Smooth muscle cell (in vitro differentiated cells): ENCODE measurements at regions not wholly inside any gene's neighbourhood (a gene's known extent, or its start where the extent isn't known, plus 50 kb on each side); places are given as distances from the start of the nearest gene placed in this dataset.

ENCODE experiments used
- DNase-seq: peaks from one replicate; lab custom pipeline; 2025; ENCODE audit not compliant: unreplicated experiment; lab: John Stamatoyannopoulos, UW
- H2AFZ ChIP-seq: fragments of 200-600 bp; sonication (generic); 2 replicates; pipeline ENCODE4 v1.6.0; 2016; ENCODE audit warnings: antibody characterized with exemption, low read depth, mild to moderate bottlenecking
- H3F3A ChIP-seq: fragments of 200-600 bp; sonication (generic); 2 replicates; pipeline ENCODE4 v1.6.0; 2017; ENCODE audit warnings: antibody characterized with exemption, low read depth
- H3K27ac ChIP-seq: fragments of 200-600 bp; sonication (generic); 2 replicates; pipeline ENCODE4 v1.5.1; 2016; ENCODE audit warnings: low read depth, mild to moderate bottlenecking
- H3K27me3 ChIP-seq: fragments of 200-600 bp; sonication (generic); 2 replicates; pipeline ENCODE4 v1.6.1; 2016; ENCODE audit warnings: low read depth, mild to moderate bottlenecking
- H3K36me3 ChIP-seq: fragments of 200-600 bp; sonication (generic); 2 replicates; pipeline ENCODE4 v1.5.1; 2016; ENCODE audit warnings: low read depth
- H3K4me1 ChIP-seq: fragments of 200-600 bp; sonication (generic); 2 replicates; pipeline ENCODE4 v1.5.1; 2016; ENCODE audit warnings: low read depth
- H3K4me2 ChIP-seq: fragments of 200-600 bp; sonication (generic); 2 replicates; pipeline ENCODE4 v1.6.0; 2016; ENCODE audit warnings: mild to moderate bottlenecking
- H3K4me3 ChIP-seq: fragments of 200-600 bp; sonication (generic); 2 replicates; pipeline ENCODE4 v1.5.1; 2016; ENCODE audit warnings: mild to moderate bottlenecking
- H3K79me2 ChIP-seq: fragments of 200-600 bp; sonication (generic); 2 replicates; pipeline ENCODE4 v1.6.0; 2016; ENCODE audit warnings: low read depth, mild to moderate bottlenecking
- H3K9ac ChIP-seq: fragments of 200-600 bp; sonication (generic); 2 replicates; pipeline ENCODE4 v1.6.0; 2016; ENCODE audit warnings: low read depth
- H3K9me3 ChIP-seq: fragments of 200-600 bp; sonication (generic); replicated peaks from 2 replicates; pipeline ENCODE4 v1.5.1; 2016; ENCODE audit warnings: low read depth
- H4K20me1 ChIP-seq: fragments of 200-600 bp; sonication (generic); 2 replicates; pipeline ENCODE4 v1.6.0; 2016; ENCODE audit warnings: low read depth
- CTCF ChIP-seq: fragments of 200-600 bp; sonication (generic); IDR thresholded peaks from 2 replicates; pipeline ENCODE4 v1.5.1; 2017; ENCODE audit warnings: borderline replicate concordance, mild to moderate bottlenecking, antibody characterized with exemption; ENCODE audit not compliant: insufficient read depth, poor library complexity, severe bottlenecking
- WGBS: methylation state at CpG from one replicate; pipeline ENCODE4 v1.1.7; 2016; ENCODE audit warnings: low lambda C conversion rate; 5-methylcytosine and 5-hydroxymethylcytosine counted together

GRCh38 chr10:91049296-91049987 lies 128.6 kb upstream of the ANKRD1 start:
- no peak for DNase-seq
- H3K4me2 ChIP-seq, result no peak overlapping the region
- WGBS, result 67% methylated on average over 2 of the region's 2 CpGs
- H3F3A ChIP-seq, result no peaks in the 10 kb centered on the region
- H3K9ac ChIP-seq, result no peak overlapping the region
- H3K4me1 ChIP-seq, result peaks cover 13% of the 10 kb centered on the region
- H3K79me2 ChIP-seq, result no peaks in the 10 kb centered on the region
- peak overlapping the region; percentile 20 for H2AFZ ChIP-seq
- no peak for TF ChIP-seq CTCF
- H3K4me3 ChIP-seq, result no peak overlapping the region
- no peaks in the 10 kb centered on the region for H3K27me3 ChIP-seq
- no peaks in the 10 kb centered on the region for H4K20me1 ChIP-seq
- H3K9me3 ChIP-seq, result no peaks in the 10 kb centered on the region
- no peak overlapping the region for H3K27ac ChIP-seq
- H3K36me3 ChIP-seq, result no peaks in the 10 kb centered on the region

DNA sequence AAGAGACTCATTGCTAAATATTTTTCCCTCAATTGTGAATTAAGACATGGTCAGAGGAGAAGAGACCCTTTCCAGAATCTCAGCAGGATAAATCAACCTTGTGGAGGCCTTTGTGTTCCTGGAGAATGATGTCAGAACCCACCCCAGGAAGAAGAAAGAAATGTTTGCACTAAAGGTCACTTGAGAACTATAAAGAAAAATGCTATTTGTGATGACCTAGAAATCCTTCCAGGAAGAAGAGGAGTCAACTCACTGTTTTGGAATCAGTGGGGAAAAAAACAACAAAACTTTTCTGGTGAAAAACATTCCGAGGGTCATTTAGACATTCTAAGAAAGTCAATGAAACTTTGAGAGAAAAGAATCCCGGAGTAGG lies 129.1 kb upstream of the ANKRD1 start:
- 71% methylated on average over 2 of the region's 2 CpGs for WGBS
- Histone ChIP-seq H3K27ac (no peak overlapping the region), H3K9ac (no peak overlapping the region), H3K9me3 (no peaks in the 10 kb centered on the region), H3K4me2 (no peak overlapping the region), H3K79me2 (no peaks in the 10 kb centered on the region), H3K4me3 (no peak overlapping the region), H3K27me3 (no peaks in the 10 kb centered on the region), H2AFZ (peak overlapping the region; percentile 20), H3K36me3 (no peaks in the 10 kb centered on the region), H3K4me1 (peaks cover 19% of the 10 kb centered on the region), H4K20me1 (no peaks in the 10 kb centered on the region), H3F3A (no peaks in the 10 kb centered on the region)
- no peak for DNase-seq
- no peak for TF ChIP-seq CTCF

GRCh38 chr10:91050371-91051034 lies 129.6 kb upstream of the ANKRD1 start:
- no peak for TF ChIP-seq CTCF
- no peak overlapping the region for H3K9ac ChIP-seq
- no peaks in the 10 kb centered on the region for H3K79me2 ChIP-seq
- H3K4me3 ChIP-seq, result no peak overlapping the region
- H3K4me1 ChIP-seq, result peaks cover 19% of the 10 kb centered on the region
- no peak overlapping the region for H3K27ac ChIP-seq
- H3K36me3 ChIP-seq, result no peaks in the 10 kb centered on the region
- no peak overlapping the region for H3K4me2 ChIP-seq
- no peak for DNase-seq
- peak overlapping the region; percentile 20 for H2AFZ ChIP-seq
- no peaks in the 10 kb centered on the region for H3K27me3 ChIP-seq
- H3F3A ChIP-seq, result no peaks in the 10 kb centered on the region
- H3K9me3 ChIP-seq, result no peaks in the 10 kb centered on the region
- WGBS, result 34% methylated on average over 6 of the region's 6 CpGs
- no peaks in the 10 kb centered on the region for H4K20me1 ChIP-seq

DNA sequence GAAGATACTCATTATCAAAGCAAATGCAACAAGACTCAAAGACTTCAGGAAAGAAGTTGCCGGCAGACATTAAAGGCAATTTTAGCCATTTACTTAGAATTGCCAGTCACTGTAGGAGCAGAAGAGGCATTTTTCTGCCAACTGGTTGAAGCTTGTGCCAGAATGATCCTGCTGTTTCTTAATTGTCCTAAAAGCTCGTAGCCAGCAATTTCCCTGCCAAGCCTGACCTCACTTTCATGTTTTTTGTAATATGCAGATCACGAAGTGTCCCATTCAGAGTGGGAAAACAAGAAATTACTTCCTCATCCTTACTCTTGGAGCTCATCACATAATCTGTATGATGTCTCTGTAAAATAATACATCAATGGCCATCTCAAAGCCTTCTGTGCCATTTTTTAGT lies 130.9 kb upstream of the ANKRD1 start:
- H3F3A ChIP-seq, result no peaks in the 10 kb centered on the region
- 75% methylated on average over 3 of the region's 3 CpGs for WGBS
- no peak overlapping the region for H3K27ac ChIP-seq
- H3K79me2 ChIP-seq, result no peaks in the 10 kb centered on the region
- no peak for TF ChIP-seq CTCF
- H3K4me2 ChIP-seq, result no peak overlapping the region
- H3K9me3 ChIP-seq, result no peaks in the 10 kb centered on the region
- H3K9ac ChIP-seq, result no peak overlapping the region
- no peaks in the 10 kb centered on the region for H3K27me3 ChIP-seq
- H3K36me3 ChIP-seq, result no peaks in the 10 kb centered on the region
- no peak overlapping the region for H2AFZ ChIP-seq
- H3K4me3 ChIP-seq, result no peak overlapping the region
- peaks cover 19% of the 10 kb centered on the region for H3K4me1 ChIP-seq
- H4K20me1 ChIP-seq, result no peaks in the 10 kb centered on the region
- no peak for DNase-seq
